BJ (cell line): ENCODE measurements at regions not wholly inside any gene's neighbourhood (a gene's known extent, or its start where the extent isn't known, plus 50 kb on each side); places are given as distances from the start of the nearest gene placed in this dataset.

Experiments used
- CTCF ChIA-PET: fragments of 350-600 bp; formaldehyde crosslinking; extraction: SDS; loops from one replicate; lab custom pipeline; 2021; ENCODE audit warnings: antibody characterized with exemption, inconsistent platforms; lab: Yijun Ruan, JAX
- POLR2A ChIA-PET: fragments of 300-600 bp; sonication (Branson Sonifier 250); formaldehyde crosslinking; extraction: SDS; loops from one replicate; lab custom pipeline; 2021; ENCODE audit warnings: antibody characterized with exemption; lab: Charles Lee
- DNase-seq: peaks from one replicate; pipeline ENCODE4 v3.0.0-alpha.2; 2011; ENCODE audit warnings: low read depth
- H3K27me3 ChIP-seq: 2 replicates; pipeline ENCODE4 v1.6.0; 2011; ENCODE audit warnings: low read length; ENCODE audit not compliant: control insufficient read depth, insufficient read depth
- H3K36me3 ChIP-seq: 2 replicates; pipeline ENCODE4 v1.5.1; 2011; ENCODE audit warnings: low read length; ENCODE audit not compliant: control insufficient read depth, insufficient read depth
- H3K4me3 ChIP-seq: 2 replicates; pipeline ENCODE4 v1.5.1; 2011; ENCODE audit warnings: low read depth, mild to moderate bottlenecking, control low read depth, low read length
- CTCF ChIP-seq: IDR thresholded peaks from 2 replicates; pipeline ENCODE4 v1.5.1; 2011; ENCODE audit warnings: low read depth, mild to moderate bottlenecking, control low read depth, inconsistent platforms, low read length, moderate library complexity; ENCODE audit not compliant: insufficient read depth

GRCh38 chr5:50964746-50965653 is 298.6 kb downstream of the PARP8 start:
- H3K36me3 ChIP-seq, result no peaks in the 10 kb centered on the region
- no peak for TF ChIP-seq CTCF
- POLR2A ChIA-PET, result no interaction called here
- no peak for DNase-seq
- CTCF ChIA-PET, result interaction anchor here (1.2 to 2.3 kb wide), 2 partner anchors 1042 kb away, joined by 3 to 8 read pairs; no protein-coding TSS in a partner anchor
- no peak overlapping the region for H3K4me3 ChIP-seq
- H3K27me3 ChIP-seq, result peaks cover 51% of the 10 kb centered on the region

GRCh38 chr5:50965654-50966375 is 299.4 kb downstream of the PARP8 start:
- CTCF ChIA-PET, result interaction anchor here (0.7 to 2.3 kb wide), 2 partner anchors 26 to 1042 kb away, joined by 3 to 8 read pairs; no protein-coding TSS in a partner anchor
- POLR2A ChIA-PET, result no interaction called here
- Histone ChIP-seq H3K4me3 (no peak overlapping the region), H3K36me3 (no peaks in the 10 kb centered on the region), H3K27me3 (peaks cover 54% of the 10 kb centered on the region)
- DNase-seq, result no peak
- no peak for TF ChIP-seq CTCF

GRCh38 chr5:50967009-50967562 is 300.6 kb downstream of the PARP8 start:
- no peak overlapping the region for H3K4me3 ChIP-seq
- ChIA-PET POLR2A (no interaction called here), CTCF (interaction anchor here (1.2 to 2.3 kb wide), 2 partner anchors 8 to 1040 kb away, joined by 3 to 8 read pairs; no protein-coding TSS in a partner anchor)
- no peak for DNase-seq
- no peaks in the 10 kb centered on the region for H3K36me3 ChIP-seq
- no peak for TF ChIP-seq CTCF
- H3K27me3 ChIP-seq, result peaks cover 54% of the 10 kb centered on the region

- ChIA-PET POLR2A (no interaction called here), CTCF (interaction anchor here (1.2 to 2.3 kb wide), 2 partner anchors 9 to 1040 kb away, joined by 3 to 8 read pairs; no protein-coding TSS in a partner anchor)
- no peak for TF ChIP-seq CTCF
- no peak for DNase-seq
- Histone ChIP-seq H3K4me3 (peak overlapping the region; percentile 18), H3K36me3 (no peaks in the 10 kb centered on the region), H3K27me3 (peaks cover 54% of the 10 kb centered on the region)
Observed at GRCh38 chr5:50967563-50968355, 301.3 kb downstream of the PARP8 start.
